Rectal smooth muscle tissue (tissue), 1 donor: ENCODE measurements at regions not wholly inside any gene's neighbourhood (a gene's known extent, or its start where the extent isn't known, plus 50 kb on each side); places are given as distances from the start of the nearest gene placed in this dataset.

Experiments used
- H3K27ac ChIP-seq: one replicate; pipeline ENCODE4 v1.7.0; 2013; ENCODE audit warnings: low read depth, low read length, inconsistent platforms
- H3K27me3 ChIP-seq: one replicate; pipeline ENCODE4 v1.7.0; 2013; ENCODE audit warnings: low read length; ENCODE audit not compliant: control insufficient read depth, insufficient read depth
- H3K36me3 ChIP-seq: one replicate; pipeline ENCODE4 v1.7.0; 2013; ENCODE audit warnings: low read length; ENCODE audit not compliant: control insufficient read depth, insufficient read depth
- H3K4me1 ChIP-seq: one replicate; pipeline ENCODE4 v1.7.0; 2013; ENCODE audit warnings: low read length; ENCODE audit not compliant: control insufficient read depth, insufficient read depth
- H3K4me3 ChIP-seq: one replicate; pipeline ENCODE4 v1.7.0; 2013; ENCODE audit warnings: low read length
- H3K9ac ChIP-seq: one replicate; pipeline ENCODE4 v1.7.0; 2013; ENCODE audit warnings: low read length

GRCh38 chr13:86554066-86554465, 754.8 kb upstream of the SLITRK6 start:
- no peak overlapping the region for H3K9ac ChIP-seq
- H3K27ac ChIP-seq: no peak overlapping the region
- no peak overlapping the region for H3K4me3 ChIP-seq
- no peaks in the 10 kb centered on the region for H3K36me3 ChIP-seq
- H3K4me1 ChIP-seq: no peaks in the 10 kb centered on the region
- no peaks in the 10 kb centered on the region for H3K27me3 ChIP-seq

- Histone ChIP-seq H3K27me3 (no peaks in the 10 kb centered on the region), H3K27ac (no peak overlapping the region), H3K9ac (no peak overlapping the region), H3K36me3 (no peaks in the 10 kb centered on the region), H3K4me3 (no peak overlapping the region), H3K4me1 (no peaks in the 10 kb centered on the region)
Measured at GRCh38 chr13:86559901-86560300, 760.7 kb upstream of the SLITRK6 start.

- Histone ChIP-seq H3K36me3 (no peaks in the 10 kb centered on the region), H3K9ac (no peak overlapping the region)
Measured at GRCh38 chr13:86562866-86563265, 763.6 kb upstream of the SLITRK6 start.

GRCh38 chr13:86563308-86563707, 764.1 kb upstream of the SLITRK6 start:
- H3K4me1 ChIP-seq: no peaks in the 10 kb centered on the region
- H3K27ac ChIP-seq: no peak overlapping the region
- H3K36me3 ChIP-seq: no peaks in the 10 kb centered on the region
- no peak overlapping the region for H3K9ac ChIP-seq
- H3K27me3 ChIP-seq: no peaks in the 10 kb centered on the region
- H3K4me3 ChIP-seq: no peak overlapping the region

More at GRCh38 chr13:86562866-86563265, 763.6 kb upstream of the SLITRK6 start:
- Histone ChIP-seq H3K27ac (no peak overlapping the region), H3K27me3 (no peaks in the 10 kb centered on the region), H3K4me1 (no peaks in the 10 kb centered on the region), H3K4me3 (no peak overlapping the region)

GRCh38 chr13:86567119-86567518, 767.9 kb upstream of the SLITRK6 start:
- no peak overlapping the region for H3K27ac ChIP-seq
- H3K4me3 ChIP-seq: no peak overlapping the region
- H3K36me3 ChIP-seq: no peaks in the 10 kb centered on the region
- H3K9ac ChIP-seq: no peak overlapping the region
- H3K4me1 ChIP-seq: no peaks in the 10 kb centered on the region
- no peaks in the 10 kb centered on the region for H3K27me3 ChIP-seq

GRCh38 chr13:86569119-86569518, 769.9 kb upstream of the SLITRK6 start:
- Histone ChIP-seq H3K4me1 (no peaks in the 10 kb centered on the region), H3K4me3 (no peak overlapping the region), H3K36me3 (no peaks in the 10 kb centered on the region), H3K9ac (no peak overlapping the region), H3K27ac (no peak overlapping the region), H3K27me3 (no peaks in the 10 kb centered on the region)

GRCh38 chr13:86569974-86570373, 770.8 kb upstream of the SLITRK6 start:
- H3K27me3 ChIP-seq: no peaks in the 10 kb centered on the region
- H3K4me3 ChIP-seq: no peak overlapping the region
- H3K9ac ChIP-seq: no peak overlapping the region
- no peak overlapping the region for H3K27ac ChIP-seq
- no peaks in the 10 kb centered on the region for H3K36me3 ChIP-seq
- H3K4me1 ChIP-seq: no peaks in the 10 kb centered on the region

- no peak overlapping the region for H3K9ac ChIP-seq
- no peaks in the 10 kb centered on the region for H3K36me3 ChIP-seq
- H3K27ac ChIP-seq: no peak overlapping the region
- no peaks in the 10 kb centered on the region for H3K4me1 ChIP-seq
- H3K27me3 ChIP-seq: no peaks in the 10 kb centered on the region
- no peak overlapping the region for H3K4me3 ChIP-seq
Measured at GRCh38 chr13:86572115-86572514, 772.9 kb upstream of the SLITRK6 start.

- no peaks in the 10 kb centered on the region for H3K27me3 ChIP-seq
- no peaks in the 10 kb centered on the region for H3K36me3 ChIP-seq
Measured at GRCh38 chr13:86579662-86580061, 780.4 kb upstream of the SLITRK6 start.

GRCh38 chr13:86581706-86582105, 782.5 kb upstream of the SLITRK6 start:
- Histone ChIP-seq H3K4me1 (peaks cover 2% of the 10 kb centered on the region), H3K9ac (no peak overlapping the region), H3K4me3 (no peak overlapping the region), H3K27ac (no peak overlapping the region), H3K27me3 (no peaks in the 10 kb centered on the region), H3K36me3 (no peaks in the 10 kb centered on the region)

More at GRCh38 chr13:86579662-86580061, 780.4 kb upstream of the SLITRK6 start:
- Histone ChIP-seq H3K9ac (no peak overlapping the region), H3K27ac (no peak overlapping the region), H3K4me3 (no peak overlapping the region), H3K4me1 (no peaks in the 10 kb centered on the region)

- peaks cover 2% of the 10 kb centered on the region for H3K4me1 ChIP-seq
- H3K27ac ChIP-seq: no peak overlapping the region
- no peaks in the 10 kb centered on the region for H3K36me3 ChIP-seq
- H3K9ac ChIP-seq: no peak overlapping the region
- H3K27me3 ChIP-seq: no peaks in the 10 kb centered on the region
- no peak overlapping the region for H3K4me3 ChIP-seq
Measured at GRCh38 chr13:86584301-86584700, 785.1 kb upstream of the SLITRK6 start.

- H3K9ac ChIP-seq: no peak overlapping the region
- peaks cover 2% of the 10 kb centered on the region for H3K4me1 ChIP-seq
- H3K4me3 ChIP-seq: no peak overlapping the region
- H3K36me3 ChIP-seq: no peaks in the 10 kb centered on the region
- H3K27ac ChIP-seq: peak overlapping the region; percentile 54
- no peaks in the 10 kb centered on the region for H3K27me3 ChIP-seq
Measured at GRCh38 chr13:86585835-86586234, 786.6 kb upstream of the SLITRK6 start.

- H3K9ac ChIP-seq: no peak overlapping the region
- no peaks in the 10 kb centered on the region for H3K36me3 ChIP-seq
- no peaks in the 10 kb centered on the region for H3K27me3 ChIP-seq
- no peak overlapping the region for H3K27ac ChIP-seq
- H3K4me3 ChIP-seq: no peak overlapping the region
- no peaks in the 10 kb centered on the region for H3K4me1 ChIP-seq
Measured at GRCh38 chr13:86591862-86592261, 792.6 kb upstream of the SLITRK6 start.
